ENCODE measurements at regions not wholly inside any gene's neighbourhood (a gene's known extent, or its start where the extent isn't known, plus 50 kb on each side); places are given as distances from the start of the nearest gene placed in this dataset.

DNA sequence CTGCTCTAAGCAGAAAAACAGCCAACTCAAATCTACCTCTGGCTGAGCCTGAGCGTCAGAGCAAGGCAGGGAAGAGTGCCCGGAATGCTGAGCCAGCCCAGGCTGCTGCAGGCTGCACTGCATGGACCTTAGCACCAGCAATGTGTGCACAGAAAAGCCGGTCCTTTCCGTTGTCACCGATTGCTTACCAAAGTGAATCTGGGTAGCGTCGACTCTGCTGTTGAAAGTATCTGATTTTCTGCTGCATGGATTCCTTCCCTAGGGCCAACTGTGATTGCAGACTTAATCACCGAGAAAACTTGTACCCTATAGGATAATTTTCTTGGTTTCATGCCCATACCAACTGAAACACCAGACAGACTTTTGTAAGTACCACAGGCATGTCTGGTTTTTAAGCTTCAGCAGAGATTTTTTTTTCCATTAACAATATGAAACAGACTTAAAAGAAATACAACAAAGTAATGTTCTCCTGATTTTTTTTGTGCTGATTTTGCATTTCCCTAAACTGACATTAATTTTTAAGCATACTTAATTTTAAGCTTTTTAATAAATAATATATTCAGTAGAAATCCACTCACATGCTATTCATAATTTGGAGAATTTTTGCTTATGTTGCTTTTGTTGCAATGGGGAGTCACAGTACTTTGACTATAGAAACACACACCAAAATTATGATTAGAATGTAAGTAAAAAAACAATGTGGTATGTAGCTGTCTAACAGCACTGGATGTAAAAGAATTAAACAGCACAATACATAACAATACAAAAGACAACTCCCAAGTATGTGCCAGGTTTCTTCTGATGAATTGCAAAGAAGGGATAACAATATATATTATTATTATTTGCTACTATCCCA, 218.0 kb downstream of the THBS2 start:
- ChIA-PET CTCF (no interaction called here), POLR2A (no interaction called here)
- FAIRE-seq = no peak
- peak; percentile 65 for TF ChIP-seq MAFK (IDR thresholded peaks at IDR 0.05; ENCODE audit: partially characterized antibody)
- TF ChIP-seq, protein P1, sequence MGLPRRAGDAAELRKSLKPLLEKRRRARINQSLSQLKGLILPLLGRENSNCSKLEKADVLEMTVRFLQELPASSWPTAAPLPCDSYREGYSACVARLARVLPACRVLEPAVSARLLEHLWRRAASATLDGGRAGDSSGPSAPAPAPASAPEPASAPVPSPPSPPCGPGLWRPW (IDR thresholded peaks at IDR 0.05) = no peak
- 54% methylated on average over 8 of the region's 8 CpGs for WGBS (ENCODE audit: missing lambda C conversion rate)
- Histone ChIP-seq H3K27ac (no peak overlapping the region), H3K4me3 (no peak overlapping the region), H3K4me2 (no peak overlapping the region), H3K9me3 (peaks cover 10% of the 10 kb centered on the region; the same call in 2 of the 3 replicates), H3K4me1 (no peaks in the 10 kb centered on the region)
- DNase-seq (ENCODE audit: low read depth in 1 of 2, low spot score in 1 of 2) = no peak
- no peak for ATAC-seq

DNA sequence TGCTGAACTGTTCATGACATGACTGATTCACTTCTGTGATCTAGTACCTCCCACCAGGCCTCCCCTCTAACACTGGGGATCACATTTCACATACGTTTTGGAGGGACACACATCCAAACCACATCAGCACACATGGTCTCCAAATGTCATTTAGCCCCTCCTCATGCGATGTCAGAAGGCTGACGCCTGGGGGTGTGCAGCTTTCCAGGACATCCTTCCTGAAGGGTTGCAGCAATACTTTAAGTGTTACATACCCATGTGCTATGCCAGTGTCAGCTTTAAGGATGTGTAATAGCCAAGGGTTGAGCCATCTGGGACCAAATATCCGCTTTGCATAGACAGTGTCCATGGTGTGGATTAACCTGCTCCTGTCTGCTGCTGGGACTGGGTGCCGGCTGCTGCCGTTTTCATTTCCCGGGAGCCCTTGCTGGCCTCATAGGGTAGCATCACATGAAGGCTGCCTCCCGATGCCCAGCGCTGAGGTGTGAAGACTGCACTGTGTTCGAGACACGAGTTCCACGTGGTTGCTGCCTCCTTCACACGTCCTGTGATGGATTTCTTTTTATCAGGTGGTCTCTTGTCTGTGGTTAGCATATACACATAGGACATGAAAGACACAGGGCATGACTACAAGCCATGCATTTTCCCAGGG, 219.0 kb downstream of the THBS2 start:
- Histone ChIP-seq H3K4me2 (no peak overlapping the region), H3K9me3 (peaks cover 10% of the 10 kb centered on the region; the same call in 2 of the 3 replicates), H3K4me3 (no peak overlapping the region), H3K4me1 (no peaks in the 10 kb centered on the region), H3K27ac (no peak overlapping the region)
- 48% methylated on average over 13 of the region's 13 CpGs for WGBS (ENCODE audit: missing lambda C conversion rate)
- TF ChIP-seq RARB (CRISPR knock-in tag; IDR thresholded peaks at IDR 0.05) (no peak), SREBF2 (IDR thresholded peaks at IDR 0.05) (no peak), HOXB13 (CRISPR knock-in tag; IDR thresholded peaks at IDR 0.05; ENCODE audit: low read depth) (no peak), CBX2 (IDR thresholded peaks at IDR 0.05; ENCODE audit: borderline replicate concordance, low read depth) (no peak), ESRRA (IDR thresholded peaks at IDR 0.05; ENCODE audit: borderline replicate concordance, low read length) (no peak), CBX8 (IDR thresholded peaks at IDR 0.05) (no peak), POLR2AphosphoS2 (conservative IDR thresholded peaks at IDR 0.05; ENCODE audit: low read length) (no peak), RAD21 (conservative IDR thresholded peaks at IDR 0.05 in 1 of 2, IDR thresholded peaks at IDR 0.05 in 1 of 2) (no peak), POLR2A (IDR thresholded peaks at IDR 0.05; ENCODE audit: low read length) (no peak), TFCP2L1 (CRISPR knock-in tag; IDR thresholded peaks at IDR 0.05) (no peak), EP300 (IDR thresholded peaks at IDR 0.05) (no peak), HOXB5 (CRISPR knock-in tag; IDR thresholded peaks at IDR 0.05) (no peak), JUNB (IDR thresholded peaks at IDR 0.05) (no peak), HEYL (CRISPR knock-in tag; IDR thresholded peaks at IDR 0.05) (no peak)
- TF ChIP-seq, protein P2, sequence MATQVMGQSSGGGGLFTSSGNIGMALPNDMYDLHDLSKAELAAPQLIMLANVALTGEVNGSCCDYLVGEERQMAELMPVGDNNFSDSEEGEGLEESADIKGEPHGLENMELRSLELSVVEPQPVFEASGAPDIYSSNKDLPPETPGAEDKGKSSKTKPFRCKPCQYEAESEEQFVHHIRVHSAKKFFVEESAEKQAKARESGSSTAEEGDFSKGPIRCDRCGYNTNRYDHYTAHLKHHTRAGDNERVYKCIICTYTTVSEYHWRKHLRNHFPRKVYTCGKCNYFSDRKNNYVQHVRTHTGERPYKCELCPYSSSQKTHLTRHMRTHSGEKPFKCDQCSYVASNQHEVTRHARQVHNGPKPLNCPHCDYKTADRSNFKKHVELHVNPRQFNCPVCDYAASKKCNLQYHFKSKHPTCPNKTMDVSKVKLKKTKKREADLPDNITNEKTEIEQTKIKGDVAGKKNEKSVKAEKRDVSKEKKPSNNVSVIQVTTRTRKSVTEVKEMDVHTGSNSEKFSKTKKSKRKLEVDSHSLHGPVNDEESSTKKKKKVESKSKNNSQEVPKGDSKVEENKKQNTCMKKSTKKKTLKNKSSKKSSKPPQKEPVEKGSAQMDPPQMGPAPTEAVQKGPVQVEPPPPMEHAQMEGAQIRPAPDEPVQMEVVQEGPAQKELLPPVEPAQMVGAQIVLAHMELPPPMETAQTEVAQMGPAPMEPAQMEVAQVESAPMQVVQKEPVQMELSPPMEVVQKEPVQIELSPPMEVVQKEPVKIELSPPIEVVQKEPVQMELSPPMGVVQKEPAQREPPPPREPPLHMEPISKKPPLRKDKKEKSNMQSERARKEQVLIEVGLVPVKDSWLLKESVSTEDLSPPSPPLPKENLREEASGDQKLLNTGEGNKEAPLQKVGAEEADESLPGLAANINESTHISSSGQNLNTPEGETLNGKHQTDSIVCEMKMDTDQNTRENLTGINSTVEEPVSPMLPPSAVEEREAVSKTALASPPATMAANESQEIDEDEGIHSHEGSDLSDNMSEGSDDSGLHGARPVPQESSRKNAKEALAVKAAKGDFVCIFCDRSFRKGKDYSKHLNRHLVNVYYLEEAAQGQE (IDR thresholded peaks at IDR 0.05) = no peak
- ATAC-seq (no peak), FAIRE-seq (no peak), DNase-seq (ENCODE audit: low read depth in 1 of 2, low spot score in 1 of 2) (no peak)
- CTCF ChIA-PET = no interaction called here
- POLR2A ChIA-PET = no interaction called here

DNA sequence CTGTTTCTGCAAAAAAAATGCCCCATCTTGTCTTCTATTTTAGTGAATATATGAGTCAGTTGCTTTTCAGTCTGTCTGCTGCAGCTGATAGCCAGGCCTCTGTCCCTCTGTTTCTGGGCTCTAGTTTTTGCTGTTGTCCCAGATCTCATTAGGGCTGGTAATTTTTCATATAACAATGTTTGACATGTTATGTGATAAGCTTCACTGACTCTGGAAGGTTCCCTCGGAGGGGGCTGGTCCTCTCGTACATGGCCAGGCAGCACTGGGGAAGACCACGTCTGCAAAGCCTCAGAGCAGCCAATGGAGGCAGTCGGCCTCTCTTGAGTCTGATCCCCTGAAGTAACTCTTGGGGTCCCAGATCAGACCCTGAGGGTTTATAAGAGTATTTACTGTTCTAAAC, 223.8 kb downstream of the THBS2 start:
- no peak for FAIRE-seq
- Histone ChIP-seq H3K27ac (no peak overlapping the region), H3K4me2 (no peak overlapping the region), H3K4me3 (no peak overlapping the region), H3K4me1 (no peaks in the 10 kb centered on the region), H3K9me3 (no peaks in the 10 kb centered on the region)
- CTCF ChIA-PET = interaction anchor here (0.7 kb wide), 1 partner anchor 13 kb away, joined by 3 read pairs; no protein-coding TSS in a partner anchor
- POLR2A ChIA-PET = no interaction called here
- ATAC-seq = no peak
- 52% methylated on average over 4 of the region's 4 CpGs for WGBS (ENCODE audit: missing lambda C conversion rate)
- DNase-seq (ENCODE audit: low read depth in 1 of 2, low spot score in 1 of 2) = no peak
- TF ChIP-seq HOXB13 (CRISPR knock-in tag; IDR thresholded peaks at IDR 0.05; ENCODE audit: low read depth) = no peak

Measured in A549 (cell line).